ENCODE measurements at regions not wholly inside any gene's neighbourhood (a gene's known extent, or its start where the extent isn't known, plus 50 kb on each side); places are given as distances from the start of the nearest gene placed in this dataset.

DNA sequence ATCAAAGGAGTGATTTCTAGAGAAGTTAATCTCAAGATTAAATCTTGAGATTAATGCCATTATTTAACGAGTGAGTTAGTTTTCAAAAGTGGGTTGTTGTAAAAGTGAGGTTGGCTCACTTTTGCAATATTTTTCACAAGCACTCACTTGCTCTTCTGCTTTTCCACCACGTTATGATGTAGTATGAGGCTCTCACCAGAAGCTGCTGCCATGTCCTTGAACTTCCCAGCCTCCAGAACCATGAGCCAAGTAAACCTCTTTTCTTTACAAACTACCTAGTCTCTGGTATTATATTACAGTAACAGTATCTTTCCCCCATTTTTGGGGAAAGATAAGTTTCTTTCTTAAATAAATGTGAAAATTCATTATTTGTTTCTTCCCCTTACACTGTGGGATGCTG is 227.6 kb upstream of the ZFP64 start:
- no peak for TF ChIP-seq EZH2 (IDR thresholded peaks at IDR 0.05; ENCODE audit: borderline replicate concordance, insufficient read depth, low read length, poor library complexity, severe bottlenecking)
- no peak for TF ChIP-seq REST (IDR thresholded peaks at IDR 0.05; ENCODE audit: borderline replicate concordance)
- no peak for TF ChIP-seq CTCF (IDR thresholded peaks at IDR 0.05; ENCODE audit: poor library complexity, severe bottlenecking)
- no peak for TF ChIP-seq SMC3 (conservative IDR thresholded peaks at IDR 0.05; ENCODE audit: poor library complexity)
- TF ChIP-seq TAF1 (IDR thresholded peaks at IDR 0.05; ENCODE audit: low read depth): no peak
